GM13976 (cell line): ENCODE measurements at regions not wholly inside any gene's neighbourhood (a gene's known extent, or its start where the extent isn't known, plus 50 kb on each side); places are given as distances from the start of the nearest gene placed in this dataset.
"Not testable (repeated sequence)": the region's sequence is repeated elsewhere in the genome, so short reads cannot be mapped to it uniquely, and the experiment has no call there.

Experiments
- DNase-seq: peaks from one replicate; pipeline ENCODE4 v3.0.0; 2012; ENCODE audit warnings: low spot score
- CTCF ChIP-seq: IDR thresholded peaks from 2 replicates; pipeline ENCODE4 v1.5.1; 2012; ENCODE audit warnings: borderline replicate concordance, mild to moderate bottlenecking; ENCODE audit not compliant: insufficient read depth; ENCODE audit errors: extremely low read depth, missing control alignments, control extremely low read depth
- in situ Hi-C: fragments of 300-500 bp; cut with MboI; formaldehyde crosslinking; loops from one replicate; pipeline ENCODE4 v1.12.0; 2022; ENCODE audit warnings: low sequenced_read_pairs, mixed read lengths, inconsistent platforms; ENCODE audit not compliant: unreplicated experiment

DNA sequence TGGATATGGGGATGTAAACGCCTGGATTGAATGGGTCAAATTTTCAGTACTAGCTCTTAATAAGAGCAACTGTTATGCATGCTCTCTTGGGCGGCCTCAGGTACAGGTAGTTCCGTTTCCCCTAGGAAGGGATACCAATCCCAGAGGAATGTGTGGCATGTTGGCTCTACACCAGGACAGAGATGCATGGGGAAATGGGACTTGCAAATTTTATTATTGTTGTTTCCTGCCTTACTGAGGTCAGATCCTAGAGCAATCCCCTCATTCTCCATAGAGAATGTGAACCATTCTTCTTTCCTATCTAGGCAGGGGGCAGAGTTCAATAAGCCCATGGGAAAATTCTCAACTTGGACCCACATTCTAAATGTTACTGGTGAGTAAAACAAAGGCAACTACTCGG, 361.8 kb upstream of the FGF16 start:
- no peak for TF ChIP-seq CTCF
- DNase-seq = no peak
- in situ Hi-C loops = no loop called here

GRCh38 chrX:77087529-77088169, 359.5 kb upstream of the FGF16 start:
- TF ChIP-seq CTCF = no peak
- in situ Hi-C loops = no loop called here
- DNase-seq = no peak

- no peak for TF ChIP-seq CTCF
- in situ Hi-C loops = no loop called here
- DNase-seq = no peak
Observed at GRCh38 chrX:77088233-77088632, 359.0 kb upstream of the FGF16 start.

DNA sequence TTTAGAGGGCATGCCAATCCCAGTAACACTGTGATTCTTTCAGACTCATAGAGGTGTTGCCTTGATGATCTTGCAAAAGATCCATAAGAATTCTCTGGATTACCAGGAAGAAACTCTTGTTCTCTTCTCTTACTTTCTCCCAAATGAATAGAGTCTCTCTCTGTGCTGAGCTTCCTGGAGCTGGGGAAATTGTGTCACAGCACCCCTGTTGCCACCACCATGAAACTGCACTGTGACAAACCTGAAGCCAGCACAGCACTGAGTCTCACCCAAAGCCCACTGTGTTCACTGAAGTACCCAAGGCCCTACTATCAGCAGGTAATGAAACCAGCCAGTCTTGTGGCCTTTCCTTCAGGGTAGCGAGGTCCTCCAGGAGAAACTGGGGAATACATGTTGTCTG, 332.7 kb upstream of the FGF16 start:
- in situ Hi-C loops = no loop called here
- TF ChIP-seq CTCF = no peak
- no peak for DNase-seq

- in situ Hi-C loops = no loop called here
- DNase-seq = peak; percentile 3
- TF ChIP-seq CTCF = no peak
Observed at GRCh38 chrX:77118686-77119085, 328.5 kb upstream of the FGF16 start.

- no peak for DNase-seq
- in situ Hi-C loops = no loop called here
- no peak for TF ChIP-seq CTCF
Observed at GRCh38 chrX:77119706-77120105, 327.5 kb upstream of the FGF16 start.

- DNase-seq, in situ Hi-C loops: not testable (repeated sequence)
Observed at GRCh38 chrX:77123917-77124316, 323.3 kb upstream of the FGF16 start.

GRCh38 chrX:77127571-77127970, 319.6 kb upstream of the FGF16 start:
- in situ Hi-C loops, DNase-seq: not testable (repeated sequence)
